Natural killer cell (primary cell): ENCODE measurements at regions not wholly inside any gene's neighbourhood (a gene's known extent, or its start where the extent isn't known, plus 50 kb on each side); places are given as distances from the start of the nearest gene placed in this dataset.

Experiments used
- ATAC-seq, 3 donors: fragments of 150-1000 bp in 2 of 3; fragments of 200-7000 bp in 1 of 3; cut with Tn5 transposase; 1 replicate in 1 of 3; 2 replicates in 2 of 3; pipeline ENCODE4 v1.10.0; 2021; ENCODE audit warnings: mild to moderate bottlenecking in 2 of 3, moderate library complexity in 2 of 3
- DNase-seq, 2 donors: peaks; one replicate each; pipeline versions ENCODE4 v3.0.0 to v3.0.0-alpha.2; 2013 to 2021; ENCODE audit warnings: mixed read lengths in 1 of 2
- H3K27ac ChIP-seq: one replicate; pipeline ENCODE4 v1.5.1; 2013; ENCODE audit warnings: mild to moderate bottlenecking, low read length
- H3K27me3 ChIP-seq: one replicate; pipeline ENCODE4 v1.6.1; 2013; ENCODE audit warnings: low read length; ENCODE audit not compliant: control insufficient read depth, insufficient read depth
- H3K36me3 ChIP-seq: one replicate; pipeline ENCODE4 v1.6.1; 2013; ENCODE audit warnings: low read length; ENCODE audit not compliant: control insufficient read depth, insufficient read depth
- H3K4me1 ChIP-seq: one replicate; pipeline ENCODE4 v1.6.1; 2013; ENCODE audit warnings: low read length; ENCODE audit not compliant: control insufficient read depth, insufficient read depth
- H3K4me3 ChIP-seq: one replicate; pipeline ENCODE4 v1.5.1; 2013; ENCODE audit warnings: low read length
- H3K9me3 ChIP-seq: one replicate; pipeline ENCODE4 v1.6.1; 2013; ENCODE audit warnings: low read length; ENCODE audit not compliant: control insufficient read depth, insufficient read depth
- H3K27ac Mint-ChIP-seq, 2 donors: one replicate each; pipeline ENCODE4 v1.8.0; 2022; ENCODE audit warnings: mild to moderate bottlenecking in 2 of 2, mixed read lengths in 2 of 2, moderate library complexity in 1 of 2
- H3K27me3 Mint-ChIP-seq, 2 donors: one replicate each; pipeline ENCODE4 v1.8.0; 2022; ENCODE audit warnings: low read depth in 2 of 2, mixed read lengths in 2 of 2
- H3K36me3 Mint-ChIP-seq: one replicate; pipeline ENCODE4 v1.8.0; 2022; ENCODE audit warnings: mixed read lengths
- H3K4me1 Mint-ChIP-seq, 2 donors: one replicate each; pipeline ENCODE4 v1.8.0; 2022; ENCODE audit warnings: mixed read lengths in 2 of 2
- H3K4me3 Mint-ChIP-seq: one replicate; pipeline ENCODE4 v1.8.0; 2022; ENCODE audit warnings: mild to moderate bottlenecking, moderate library complexity, mixed read lengths
- H3K9me3 Mint-ChIP-seq, 2 donors: one replicate each; pipeline ENCODE4 v1.8.0; 2022; ENCODE audit warnings: mixed read lengths in 2 of 2
- WGBS: methylation state at CpG from one replicate; pipeline ENCODE4 v1.1.7; 2013; ENCODE audit warnings: missing lambda C conversion rate; ENCODE audit not compliant: insufficient coverage; 5-methylcytosine and 5-hydroxymethylcytosine counted together
- intact Hi-C: fragments of 100-400 bp; cut with micrococcal nuclease; formaldehyde crosslinking; loops from one replicate; pipeline ENCODE4 v1.14.2; 2022
- TF ChIP-seq, protein P1 (sequence below): fragments of 200-600 bp; IDR thresholded peaks from one replicate; pipeline ENCODE4 v1.8.0; 2022; ENCODE audit warnings: antibody characterized with exemption

DNA sequence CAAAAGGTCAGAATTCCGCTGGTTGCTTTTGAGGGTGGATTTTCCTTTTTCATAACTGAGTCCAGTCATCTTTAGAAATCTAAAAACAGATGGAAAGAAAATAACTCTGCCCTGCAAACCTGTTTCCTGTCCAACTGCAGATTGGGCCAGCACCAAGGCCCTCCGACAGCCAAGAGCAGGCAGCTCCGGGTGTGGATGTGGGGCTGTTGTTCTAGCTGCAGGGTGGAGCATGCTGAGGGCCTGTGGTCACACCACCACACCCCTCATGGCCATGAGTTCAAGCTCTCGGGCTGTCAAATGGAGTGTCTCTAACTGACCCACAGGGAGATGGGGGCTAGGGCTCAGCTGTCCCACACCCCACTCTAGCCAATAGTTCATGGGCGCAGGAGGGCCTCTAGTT is 69.3 kb upstream of the BZW1 start:
- Mint-ChIP-seq H3K4me3 (no peak overlapping the region), H3K27me3 (peaks cover 0 to 7% of the 10 kb centered on the region in 2 donors), H3K27ac (no peak overlapping the region), H3K9me3 (no peaks in the 10 kb centered on the region), H3K36me3 (no peaks in the 10 kb centered on the region), H3K4me1 (no peaks in the 10 kb centered on the region)
- 74% methylated on average over 5 of the region's 5 CpGs for WGBS
- Histone ChIP-seq H3K36me3 (no peaks in the 10 kb centered on the region), H3K27me3 (no peaks in the 10 kb centered on the region), H3K9me3 (no peaks in the 10 kb centered on the region), H3K4me3 (no peak overlapping the region), H3K4me1 (no peaks in the 10 kb centered on the region), H3K27ac (no peak overlapping the region)
- ATAC-seq = peak in 1 of 3 donors; percentile 31
- TF ChIP-seq, protein P1, sequence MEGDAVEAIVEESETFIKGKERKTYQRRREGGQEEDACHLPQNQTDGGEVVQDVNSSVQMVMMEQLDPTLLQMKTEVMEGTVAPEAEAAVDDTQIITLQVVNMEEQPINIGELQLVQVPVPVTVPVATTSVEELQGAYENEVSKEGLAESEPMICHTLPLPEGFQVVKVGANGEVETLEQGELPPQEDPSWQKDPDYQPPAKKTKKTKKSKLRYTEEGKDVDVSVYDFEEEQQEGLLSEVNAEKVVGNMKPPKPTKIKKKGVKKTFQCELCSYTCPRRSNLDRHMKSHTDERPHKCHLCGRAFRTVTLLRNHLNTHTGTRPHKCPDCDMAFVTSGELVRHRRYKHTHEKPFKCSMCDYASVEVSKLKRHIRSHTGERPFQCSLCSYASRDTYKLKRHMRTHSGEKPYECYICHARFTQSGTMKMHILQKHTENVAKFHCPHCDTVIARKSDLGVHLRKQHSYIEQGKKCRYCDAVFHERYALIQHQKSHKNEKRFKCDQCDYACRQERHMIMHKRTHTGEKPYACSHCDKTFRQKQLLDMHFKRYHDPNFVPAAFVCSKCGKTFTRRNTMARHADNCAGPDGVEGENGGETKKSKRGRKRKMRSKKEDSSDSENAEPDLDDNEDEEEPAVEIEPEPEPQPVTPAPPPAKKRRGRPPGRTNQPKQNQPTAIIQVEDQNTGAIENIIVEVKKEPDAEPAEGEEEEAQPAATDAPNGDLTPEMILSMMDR = no peak
- intact Hi-C loops = no loop called here
- no peak for DNase-seq

DNA sequence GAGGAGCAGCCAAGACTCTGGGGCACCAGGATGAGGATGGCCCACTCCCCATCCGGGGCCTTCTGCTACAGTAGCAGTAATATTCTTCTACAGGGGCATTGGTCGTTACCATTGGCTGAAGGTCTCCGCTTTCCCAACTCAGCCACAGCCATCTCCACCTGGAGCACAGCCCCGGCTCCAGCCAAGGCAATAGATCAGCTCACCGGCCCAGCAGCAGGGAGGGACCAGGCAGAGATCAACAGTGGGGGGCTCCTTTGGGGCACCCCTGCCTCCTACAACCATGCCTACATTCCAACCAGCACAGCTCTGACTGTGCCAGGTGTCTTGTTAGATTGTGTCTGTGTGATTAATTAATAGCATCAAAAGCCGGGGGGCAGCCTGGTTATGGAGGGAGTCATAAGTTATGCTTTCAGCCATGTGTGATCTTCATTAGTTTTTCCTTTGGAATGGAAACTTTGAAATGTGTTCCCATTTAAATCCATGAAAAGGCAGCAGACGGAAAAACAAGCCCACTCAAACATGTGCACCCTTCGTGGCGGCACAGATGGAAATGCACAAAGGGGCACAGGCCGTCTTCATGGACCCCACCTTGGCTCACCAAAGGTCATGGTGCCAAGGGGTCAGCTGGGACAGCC is 68.6 kb upstream of the BZW1 start:
- WGBS = 87% methylated on average over 10 of the region's 10 CpGs
- intact Hi-C loops = no loop called here
- Mint-ChIP-seq H3K36me3 (no peaks in the 10 kb centered on the region), H3K27me3 (peaks cover 0 to 7% of the 10 kb centered on the region in 2 donors), H3K9me3 (no peaks in the 10 kb centered on the region), H3K4me1 (no peaks in the 10 kb centered on the region), H3K27ac (no peak overlapping the region), H3K4me3 (no peak overlapping the region)
- Histone ChIP-seq H3K9me3 (no peaks in the 10 kb centered on the region), H3K4me3 (no peak overlapping the region), H3K36me3 (no peaks in the 10 kb centered on the region), H3K27me3 (no peaks in the 10 kb centered on the region), H3K27ac (no peak overlapping the region), H3K4me1 (no peaks in the 10 kb centered on the region)
- DNase-seq = no peak
- TF ChIP-seq, protein P1 = no peak
- ATAC-seq = no peak

DNA sequence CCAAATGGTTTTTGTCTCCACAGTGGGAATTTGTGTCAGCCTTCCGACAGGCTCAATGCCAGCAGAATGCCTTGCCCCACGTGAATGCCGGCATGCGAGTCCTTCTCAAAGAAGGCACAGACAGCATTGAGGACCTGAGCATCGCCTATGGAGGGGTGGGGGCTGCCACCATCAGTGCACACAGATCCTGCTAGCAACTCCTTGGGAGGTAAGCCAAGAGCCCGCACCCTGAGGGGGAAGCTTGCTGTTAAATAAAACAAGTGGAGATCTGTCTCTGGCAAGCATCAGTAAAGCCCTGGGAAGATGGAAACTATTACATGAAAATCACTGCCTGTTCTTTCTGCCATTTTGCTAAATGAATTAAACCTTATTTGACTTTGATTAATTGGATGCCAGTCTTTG is 67.5 kb upstream of the BZW1 start:
- 89% methylated on average over 6 of the region's 6 CpGs for WGBS
- H3K9me3 Mint-ChIP-seq = no peaks in the 10 kb centered on the region
- intact Hi-C loops = no loop called here

More for the DNA sequence above, 67.5 kb upstream of the BZW1 start:
- Histone ChIP-seq H3K4me3 (no peak overlapping the region), H3K4me1 (no peaks in the 10 kb centered on the region), H3K27me3 (no peaks in the 10 kb centered on the region), H3K9me3 (no peaks in the 10 kb centered on the region), H3K27ac (no peak overlapping the region), H3K36me3 (no peaks in the 10 kb centered on the region)
- ATAC-seq = no peak
- no peak for DNase-seq
- H3K36me3 Mint-ChIP-seq = no peaks in the 10 kb centered on the region
- H3K27ac Mint-ChIP-seq = no peak overlapping the region
- peaks cover 0 to 4% of the 10 kb centered on the region in 2 donors for H3K27me3 Mint-ChIP-seq
- no peak overlapping the region for H3K4me3 Mint-ChIP-seq
- TF ChIP-seq, protein P1 = no peak
- H3K4me1 Mint-ChIP-seq = no peaks in the 10 kb centered on the region
